ENCODE measurements at regions not wholly inside any gene's neighbourhood (a gene's known extent, or its start where the extent isn't known, plus 50 kb on each side); places are given as distances from the start of the nearest gene placed in this dataset.
A peak's percentile ranks its signal among the peaks of the same experiment; 100 is the strongest.
"Not testable (repeated sequence)": the region's sequence is repeated elsewhere in the genome, so short reads cannot be mapped to it uniquely, and the experiment has no call there.

GRCh38 chr2:166381-166780 lies 97.5 kb downstream of the SH3YL1 start:
- Histone ChIP-seq H3K27ac (no peak overlapping the region), H3K4me3 (no peak overlapping the region)

- no peak overlapping the region for H3K4me3 ChIP-seq
Observed at GRCh38 chr2:165530-165929, 98.3 kb downstream of the SH3YL1 start.

GRCh38 chr2:162473-163382 lies 101.1 kb downstream of the SH3YL1 start:
- Histone ChIP-seq H3K4me3 (no peak overlapping the region), H3K27ac (no peak overlapping the region)

More at GRCh38 chr2:165530-165929, 98.3 kb downstream of the SH3YL1 start:
- H3K27ac ChIP-seq, result no peak overlapping the region

- Histone ChIP-seq H3K27ac (no peak overlapping the region), H3K4me3 (no peak overlapping the region)
Observed at GRCh38 chr2:161729-162128, 102.1 kb downstream of the SH3YL1 start.

- H3K4me3 ChIP-seq, result no peak overlapping the region
- H3K27ac ChIP-seq, result no peak overlapping the region
Observed at GRCh38 chr2:151553-152334, 105.4 kb upstream of the FAM110C start.

GRCh38 chr2:145407-145806 lies 99.1 kb upstream of the FAM110C start:
- no peak overlapping the region for H3K4me3 ChIP-seq

GRCh38 chr2:141611-142010 lies 95.3 kb upstream of the FAM110C start:
- Histone ChIP-seq H3K27ac (peak overlapping the region in 1 of 21 experiments; percentile 61), H3K4me3 (no peak overlapping the region)

More at GRCh38 chr2:145407-145806, 99.1 kb upstream of the FAM110C start:
- H3K27ac ChIP-seq, result no peak overlapping the region

GRCh38 chr2:136666-137065 lies 90.4 kb upstream of the FAM110C start:
- no peak overlapping the region for H3K27ac ChIP-seq
- no peak overlapping the region for H3K4me3 ChIP-seq

GRCh38 chr2:133675-134593 lies 87.6 kb upstream of the FAM110C start:
- no peak overlapping the region for H3K4me3 ChIP-seq
- H3K27ac ChIP-seq, result no peak overlapping the region

GRCh38 chr2:126769-127168 lies 80.5 kb upstream of the FAM110C start:
- not testable (repeated sequence) for H3K4me3 ChIP-seq, H3K27ac ChIP-seq

GRCh38 chr2:124241-124880 lies 78.1 kb upstream of the FAM110C start:
- H3K27ac ChIP-seq, result no peak overlapping the region
- H3K4me3 ChIP-seq, result no peak overlapping the region

GRCh38 chr2:116953-117352 lies 70.6 kb upstream of the FAM110C start:
- H3K4me3 ChIP-seq, result no peak overlapping the region

GRCh38 chr2:115303-115702 lies 69.0 kb upstream of the FAM110C start:
- Histone ChIP-seq H3K27ac (no peak overlapping the region), H3K4me3 (no peak overlapping the region)

More at GRCh38 chr2:116953-117352, 70.6 kb upstream of the FAM110C start:
- H3K27ac ChIP-seq, result no peak overlapping the region

GRCh38 chr2:114616-115015 lies 68.3 kb upstream of the FAM110C start:
- Histone ChIP-seq H3K4me3 (no peak overlapping the region), H3K27ac (no peak overlapping the region)

- Histone ChIP-seq H3K4me3 (no peak overlapping the region), H3K27ac (no peak overlapping the region)
Observed at GRCh38 chr2:109998-110397, 63.7 kb upstream of the FAM110C start.

- Histone ChIP-seq H3K27ac (no peak overlapping the region), H3K4me3 (no peak overlapping the region)
Observed at GRCh38 chr2:108920-109809, 62.9 kb upstream of the FAM110C start.

GRCh38 chr2:101016-101415 lies 54.7 kb upstream of the FAM110C start:
- Histone ChIP-seq H3K27ac (no peak overlapping the region), H3K4me3 (no peak overlapping the region)
